ENCODE measurements at regions not wholly inside any gene's neighbourhood (a gene's known extent, or its start where the extent isn't known, plus 50 kb on each side); places are given as distances from the start of the nearest gene placed in this dataset.

- no peak for TF ChIP-seq CTCF (IDR thresholded peaks at IDR 0.05; ENCODE audit: low read depth, low read length, missing control alignments)
- no peak overlapping the region for H3K4me3 ChIP-seq (ENCODE audit: low read depth, low read length)
- DNase-seq (ENCODE audit: low read depth), result no peak
Observed at GRCh38 chr9:78874061-78874460, 577.1 kb downstream of the PSAT1 start.

GRCh38 chr9:78879324-78880100 lies 582.6 kb downstream of the PSAT1 start:
- DNase-seq (ENCODE audit: low read depth), result no peak
- TF ChIP-seq CTCF (IDR thresholded peaks at IDR 0.05; ENCODE audit: low read depth, low read length, missing control alignments), result no peak
- no peak overlapping the region for H3K4me3 ChIP-seq (ENCODE audit: low read depth, low read length)

GRCh38 chr9:78881295-78881694 lies 584.4 kb downstream of the PSAT1 start:
- H3K4me3 ChIP-seq (ENCODE audit: low read depth, low read length), result no peak overlapping the region
- TF ChIP-seq CTCF (IDR thresholded peaks at IDR 0.05; ENCODE audit: low read depth, low read length, missing control alignments), result no peak
- DNase-seq (ENCODE audit: low read depth), result no peak

GRCh38 chr9:78882481-78882880 lies 585.6 kb downstream of the PSAT1 start:
- DNase-seq (ENCODE audit: low read depth), result no peak
- no peak overlapping the region for H3K4me3 ChIP-seq (ENCODE audit: low read depth, low read length)
- TF ChIP-seq CTCF (IDR thresholded peaks at IDR 0.05; ENCODE audit: low read depth, low read length, missing control alignments), result no peak

GRCh38 chr9:78884611-78885150 lies 587.8 kb downstream of the PSAT1 start:
- H3K4me3 ChIP-seq (ENCODE audit: low read depth, low read length), result no peak overlapping the region
- DNase-seq (ENCODE audit: low read depth), result no peak
- no peak for TF ChIP-seq CTCF (IDR thresholded peaks at IDR 0.05; ENCODE audit: low read depth, low read length, missing control alignments)

- no peak overlapping the region for H3K4me3 ChIP-seq (ENCODE audit: low read depth, low read length)
- no peak for TF ChIP-seq CTCF (IDR thresholded peaks at IDR 0.05; ENCODE audit: low read depth, low read length, missing control alignments)
- no peak for DNase-seq (ENCODE audit: low read depth)
Observed at GRCh38 chr9:78892182-78892581, 595.3 kb downstream of the PSAT1 start.

- DNase-seq (ENCODE audit: low read depth), result no peak
- no peak for TF ChIP-seq CTCF (IDR thresholded peaks at IDR 0.05; ENCODE audit: low read depth, low read length, missing control alignments)
- no peak overlapping the region for H3K4me3 ChIP-seq (ENCODE audit: low read depth, low read length)
Observed at GRCh38 chr9:78892769-78893168, 595.8 kb downstream of the PSAT1 start.
